K562 (cell line): ENCODE measurements at regions not wholly inside any gene's neighbourhood (a gene's known extent, or its start where the extent isn't known, plus 50 kb on each side); places are given as distances from the start of the nearest gene placed in this dataset.

Experiments used
- ATAC-seq: fragments of 200-7000 bp; cut with Tn5 transposase; 3 replicates; pipeline ENCODE4 v1.9.1; 2020; ENCODE audit warnings: moderate library complexity
- BruUV-seq: library from RNA; stranded (reverse); fragments of 400-500 nt; replicated peaks from 2 replicates; lab custom pipeline; 2021; lab: Mats Ljungman, UMichigan
- CTCF ChIA-PET: fragments of 300-600 bp; formaldehyde crosslinking; extraction: SDS; loops from one replicate; lab custom pipeline; 2021; ENCODE audit warnings: low intra/inter-chr PET ratio; lab: Yijun Ruan, JAX
- POLR2A ChIA-PET: fragments of 300-600, 350-650 bp; sonication (Branson Sonifier 250); formaldehyde crosslinking; extraction: SDS; loops from one replicate; lab custom pipeline; 2021; ENCODE audit warnings: antibody characterized with exemption, inconsistent platforms; lab: Yijun Ruan, JAX
- DNase-seq, 4 experiments: peaks; one replicate each; pipeline versions ENCODE4 v3.0.0 to v3.0.0-alpha.2; 2011 to 2018; ENCODE audit warnings: low spot score in 3 of 4, mixed read lengths in 3 of 4; ENCODE audit errors: extremely low read depth in 1 of 4
- FAIRE-seq: peaks from 2 replicates; lab custom pipeline; 2011; peaks lifted over from hg19 to GRCh38; lab: Jason Lieb, UNC
- H2AFZ ChIP-seq: 2 replicates; pipeline ENCODE4 v1.6.0; 2011; ENCODE audit warnings: low read depth, low read length, control low read depth, inconsistent platforms
- H3K27ac ChIP-seq: fragments of 200-600 bp; 3 replicates; pipeline ENCODE4 v1.8.0; 2011; ENCODE audit warnings: low read depth, mild to moderate bottlenecking, control low read depth, inconsistent platforms, low read length, moderate library complexity, mixed read lengths; ENCODE audit errors: extremely low read depth
- H3K27me3 ChIP-seq, 2 experiments: fragments of 300-600 bp in 1 of 2; 2 replicates in 1 of 2; 3 replicates in 1 of 2; pipeline versions ENCODE4 v1.6.0 to v1.8.0; 2011; ENCODE audit warnings: inconsistent platforms in 2 of 2, low read length in 2 of 2, mild to moderate bottlenecking in 1 of 2, mixed read lengths in 1 of 2, moderate library complexity in 1 of 2; ENCODE audit not compliant: control insufficient read depth in 2 of 2, insufficient read depth in 2 of 2
- H3K36me3 ChIP-seq: fragments of 300-600 bp; 3 replicates; pipeline ENCODE4 v1.8.0; 2011; ENCODE audit warnings: mild to moderate bottlenecking, low read length, inconsistent platforms; ENCODE audit not compliant: control insufficient read depth, insufficient read depth
- H3K4me1 ChIP-seq, 2 experiments: fragments of 200-600 bp in 1 of 2; replicated peaks in 1 of 2; 2 replicates in 1 of 2; 3 replicates in 1 of 2; pipeline versions ENCODE4 v1.5.1 to v1.8.0; 2011; ENCODE audit warnings: inconsistent platforms in 2 of 2, low read length in 2 of 2, mild to moderate bottlenecking in 1 of 2, mixed read lengths in 1 of 2, moderate library complexity in 1 of 2; ENCODE audit not compliant: control insufficient read depth in 2 of 2, insufficient read depth in 2 of 2
- H3K4me2 ChIP-seq: 2 replicates; pipeline ENCODE4 v1.6.1; 2011; ENCODE audit warnings: low read length, control low read depth, inconsistent platforms, mixed read lengths; ENCODE audit not compliant: insufficient read depth
- H3K4me3 ChIP-seq: fragments of 200-600 bp; sonication (generic), shearing (Covaris generic); 2 replicates; pipeline ENCODE4 v1.5.1; 2016; ENCODE audit warnings: control low read depth, inconsistent platforms
- H3K79me2 ChIP-seq: fragments of 200-600 bp; 3 replicates; pipeline ENCODE4 v1.8.0; 2011; ENCODE audit warnings: low read length, inconsistent platforms; ENCODE audit not compliant: control insufficient read depth, insufficient read depth
- H3K9ac ChIP-seq, 2 experiments: 2 replicates each; pipeline versions ENCODE4 v1.6.0 to v1.6.1; 2011; ENCODE audit warnings: low read depth in 2 of 2, low read length in 2 of 2, control low read depth in 1 of 2, inconsistent platforms in 1 of 2, mild to moderate bottlenecking in 1 of 2, mixed read lengths in 1 of 2; ENCODE audit not compliant: insufficient read depth in 1 of 2
- H3K9me1 ChIP-seq: one replicate; pipeline ENCODE4 v1.6.0; 2011; ENCODE audit warnings: inconsistent platforms, mild to moderate bottlenecking, low read length, moderate library complexity; ENCODE audit not compliant: control insufficient read depth, insufficient read depth
- H3K9me3 ChIP-seq: replicated peaks from 2 replicates; pipeline ENCODE4 v1.5.1; 2011; ENCODE audit warnings: low read depth, low read length, inconsistent platforms; ENCODE audit not compliant: control insufficient read depth, insufficient read depth
- H4K20me1 ChIP-seq: replicated peaks from 2 replicates; pipeline ENCODE4 v1.6.1; 2011; ENCODE audit warnings: low read length, inconsistent platforms, mixed read lengths; ENCODE audit not compliant: control insufficient read depth, insufficient read depth
- BHLHE40 ChIP-seq: IDR thresholded peaks from 2 replicates; pipeline ENCODE4 v1.6.1; 2011; ENCODE audit warnings: low read length, improper control_type of control experiment
- DPF2 ChIP-seq: fragments of 450-650 bp; IDR thresholded peaks from 2 replicates; pipeline ENCODE4 v1.6.1; 2016
- HDAC2 ChIP-seq: fragments of 450-650 bp; IDR thresholded peaks from 2 replicates; pipeline ENCODE4 v1.6.1; 2016; ENCODE audit warnings: mild to moderate bottlenecking
- HLTF ChIP-seq: fragments of 450-650 bp; IDR thresholded peaks from 2 replicates; pipeline ENCODE4 v1.6.1; 2016
- KDM5B ChIP-seq: fragments of 200-600 bp; sonication (generic); IDR thresholded peaks from 2 replicates; pipeline ENCODE4 v1.6.1; 2012; ENCODE audit warnings: low read depth, mild to moderate bottlenecking, moderate library complexity, low read length, control low read depth, inconsistent platforms; ENCODE audit not compliant: insufficient replicate concordance
- MYC ChIP-seq, 2 experiments: fragments of 250-450 bp in 1 of 2; sonication (Bioruptor Pico) in 1 of 2; IDR thresholded peaks; 2 replicates each; pipeline versions ENCODE4 v1.5.1 to v1.6.1; 2012 to 2021; ENCODE audit warnings: low read depth in 2 of 2, borderline replicate concordance in 1 of 2, improper control_type of control experiment in 1 of 2, low read length in 1 of 2, mild to moderate bottlenecking in 1 of 2, moderate library complexity in 1 of 2
- NFRKB ChIP-seq: fragments of 450-650 bp; IDR thresholded peaks from 2 replicates; pipeline ENCODE4 v1.6.1; 2016; ENCODE audit warnings: low read depth
- POLR2A ChIP-seq: fragments of 450-650 bp; conservative IDR thresholded peaks from 2 replicates; pipeline ENCODE4 v1.6.1; 2016
- POLR3A ChIP-seq: IDR thresholded peaks from 2 replicates; pipeline ENCODE4 v1.6.1; 2011; ENCODE audit warnings: borderline replicate concordance, mild to moderate bottlenecking, moderate library complexity; ENCODE audit not compliant: insufficient read length, insufficient read depth; ENCODE audit errors: extremely low read depth
- ZNF584 ChIP-seq: fragments of 200-800 bp; sonication (Bioruptor generic); IDR thresholded peaks from 2 replicates; pipeline ENCODE4 v1.6.1; 2016; ENCODE audit warnings: low read depth, mild to moderate bottlenecking, missing genetic modification characterization, missing compliant biosample characterization
- ZNF780A ChIP-seq: fragments of 250-450 bp; sonication (Bioruptor Pico); IDR thresholded peaks from 2 replicates; pipeline ENCODE4 v1.5.0; 2021; ENCODE audit warnings: mild to moderate bottlenecking
- WGBS: fragments of 100-300 bp; shearing (Covaris generic); methylation state at CpG from one replicate; pipeline ENCODE4 v1.1.6; 2016; ENCODE audit warnings: low coverage, mixed read lengths; ENCODE audit not compliant: insufficient coverage; ENCODE audit errors: missing lambda C conversion rate; 5-methylcytosine and 5-hydroxymethylcytosine counted together
- in situ Hi-C: fragments of 300-500 bp; cut with MboI; formaldehyde crosslinking; loops from 4 replicates; pipeline ENCODE4 v1.15.0; 2018; ENCODE audit warnings: inconsistent platforms, mixed read lengths
- intact Hi-C: fragments of 100-400 bp; cut with micrococcal nuclease; formaldehyde crosslinking; loops from 2 replicates; pipeline ENCODE4 v1.14.2; 2022
- TF ChIP-seq, protein P1 (sequence below), 2 experiments: fragments of 450-650 bp in 1 of 2; IDR thresholded peaks; 2 replicates each; pipeline ENCODE4 v1.6.1; 2011 to 2017; ENCODE audit warnings: low read depth in 2 of 2, antibody characterized with exemption in 1 of 2, borderline replicate concordance in 1 of 2, low read length in 1 of 2, mild to moderate bottlenecking in 1 of 2, mixed read lengths in 1 of 2; ENCODE audit not compliant: control insufficient read depth in 1 of 2
- TF ChIP-seq, protein P2 (sequence below), 2 experiments: fragments of 450-650 bp; IDR thresholded peaks; 2 replicates each; pipeline ENCODE4 v1.6.1; 2016

DNA sequence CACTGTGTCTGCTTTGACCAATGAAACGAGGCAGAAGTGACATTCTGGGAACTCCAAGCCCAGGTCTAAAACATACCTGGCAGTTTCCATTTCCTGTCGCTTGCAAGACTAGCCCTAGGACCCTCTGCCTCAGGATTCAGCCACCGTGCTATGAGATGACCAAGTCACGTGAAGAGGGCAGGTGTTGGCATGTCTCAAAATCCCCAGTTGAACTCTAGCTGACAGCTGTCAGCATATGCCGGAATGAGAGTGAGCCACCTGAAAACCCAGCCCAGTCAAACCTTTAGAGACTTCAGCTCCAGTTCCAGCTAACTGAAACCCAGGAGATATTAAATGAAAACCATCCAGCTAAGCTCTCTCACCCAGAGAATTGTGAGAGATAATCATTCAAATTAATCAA is 89.9 kb upstream of the PPP1R3A start:
- BruUV-seq = no TSS peak
- ATAC-seq = no peak
- no peak for DNase-seq
- intact Hi-C loops (no loop called here), in situ Hi-C loops (no loop called here)
- Histone ChIP-seq H3K79me2 (no peaks in the 10 kb centered on the region), H3K36me3 (no peaks in the 10 kb centered on the region), H3K4me3 (no peak overlapping the region), H3K27ac (no peak overlapping the region), H2AFZ (no peak overlapping the region), H3K9ac (no peak overlapping the region), H3K27me3 (no peaks in the 10 kb centered on the region), H4K20me1 (no peaks in the 10 kb centered on the region), H3K4me2 (no peak overlapping the region), H3K9me1 (no peaks in the 10 kb centered on the region), H3K9me3 (no peaks in the 10 kb centered on the region), H3K4me1 (no peaks in the 10 kb centered on the region)
- WGBS = 5% methylated on average over 5 of the region's 5 CpGs
- POLR2A ChIA-PET = no interaction called here
- CTCF ChIA-PET = no interaction called here
- TF ChIP-seq MYC (IDR thresholded peaks at IDR 0.05; ENCODE audit: low read depth, low read length) (no peak), MYC (CRISPR knock-in tag; IDR thresholded peaks at IDR 0.05; ENCODE audit: borderline replicate concordance, low read depth) (no peak), NFRKB (no peak), ZNF780A (CRISPR knock-in tag) (no peak), POLR3A (no peak), HLTF (no peak), BHLHE40 (no peak), HDAC2 (no peak), DPF2 (no peak), POLR2A (no peak), ZNF584 (no peak), KDM5B (no peak)
- TF ChIP-seq, protein P1, sequence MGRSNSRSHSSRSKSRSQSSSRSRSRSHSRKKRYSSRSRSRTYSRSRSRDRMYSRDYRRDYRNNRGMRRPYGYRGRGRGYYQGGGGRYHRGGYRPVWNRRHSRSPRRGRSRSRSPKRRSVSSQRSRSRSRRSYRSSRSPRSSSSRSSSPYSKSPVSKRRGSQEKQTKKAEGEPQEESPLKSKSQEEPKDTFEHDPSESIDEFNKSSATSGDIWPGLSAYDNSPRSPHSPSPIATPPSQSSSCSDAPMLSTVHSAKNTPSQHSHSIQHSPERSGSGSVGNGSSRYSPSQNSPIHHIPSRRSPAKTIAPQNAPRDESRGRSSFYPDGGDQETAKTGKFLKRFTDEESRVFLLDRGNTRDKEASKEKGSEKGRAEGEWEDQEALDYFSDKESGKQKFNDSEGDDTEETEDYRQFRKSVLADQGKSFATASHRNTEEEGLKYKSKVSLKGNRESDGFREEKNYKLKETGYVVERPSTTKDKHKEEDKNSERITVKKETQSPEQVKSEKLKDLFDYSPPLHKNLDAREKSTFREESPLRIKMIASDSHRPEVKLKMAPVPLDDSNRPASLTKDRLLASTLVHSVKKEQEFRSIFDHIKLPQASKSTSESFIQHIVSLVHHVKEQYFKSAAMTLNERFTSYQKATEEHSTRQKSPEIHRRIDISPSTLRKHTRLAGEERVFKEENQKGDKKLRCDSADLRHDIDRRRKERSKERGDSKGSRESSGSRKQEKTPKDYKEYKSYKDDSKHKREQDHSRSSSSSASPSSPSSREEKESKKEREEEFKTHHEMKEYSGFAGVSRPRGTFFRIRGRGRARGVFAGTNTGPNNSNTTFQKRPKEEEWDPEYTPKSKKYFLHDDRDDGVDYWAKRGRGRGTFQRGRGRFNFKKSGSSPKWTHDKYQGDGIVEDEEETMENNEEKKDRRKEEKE (IDR thresholded peaks at IDR 0.05; ENCODE audit: borderline replicate concordance in 1 of 2, control insufficient read depth in 1 of 2, low read depth in 2 of 2, low read length in 1 of 2) = no peak
- TF ChIP-seq, protein P2, sequence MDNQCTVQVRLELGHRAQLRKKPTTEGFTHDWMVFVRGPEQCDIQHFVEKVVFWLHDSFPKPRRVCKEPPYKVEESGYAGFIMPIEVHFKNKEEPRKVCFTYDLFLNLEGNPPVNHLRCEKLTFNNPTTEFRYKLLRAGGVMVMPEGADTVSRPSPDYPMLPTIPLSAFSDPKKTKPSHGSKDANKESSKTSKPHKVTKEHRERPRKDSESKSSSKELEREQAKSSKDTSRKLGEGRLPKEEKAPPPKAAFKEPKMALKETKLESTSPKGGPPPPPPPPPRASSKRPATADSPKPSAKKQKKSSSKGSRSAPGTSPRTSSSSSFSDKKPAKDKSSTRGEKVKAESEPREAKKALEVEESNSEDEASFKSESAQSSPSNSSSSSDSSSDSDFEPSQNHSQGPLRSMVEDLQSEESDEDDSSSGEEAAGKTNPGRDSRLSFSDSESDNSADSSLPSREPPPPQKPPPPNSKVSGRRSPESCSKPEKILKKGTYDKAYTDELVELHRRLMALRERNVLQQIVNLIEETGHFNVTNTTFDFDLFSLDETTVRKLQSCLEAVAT (IDR thresholded peaks at IDR 0.05) = no peak
- FAIRE-seq = no peak
